Coronary artery (tissue), 2 donors: ENCODE measurements at regions not wholly inside any gene's neighbourhood (a gene's known extent, or its start where the extent isn't known, plus 50 kb on each side); places are given as distances from the start of the nearest gene placed in this dataset.

Source experiments
- DNase-seq: peaks from one replicate; pipeline ENCODE4 v3.0.0-alpha.2; 2017; ENCODE audit warnings: low spot score
- H3K27ac ChIP-seq, 2 donors: fragments of 200-600 bp; sonication (generic); one replicate each; pipeline ENCODE4 v1.5.1; 2016 to 2019
- H3K4me3 ChIP-seq: fragments of 200-600 bp; sonication (generic); 2 replicates; pipeline ENCODE4 v1.5.1; 2016; ENCODE audit warnings: mild to moderate bottlenecking, moderate library complexity
- TF ChIP-seq, protein P1 (sequence below): fragments of 200-600 bp; sonication (generic); IDR thresholded peaks from one replicate; pipeline ENCODE4 v1.5.1; 2019; ENCODE audit warnings: antibody characterized with exemption

DNA sequence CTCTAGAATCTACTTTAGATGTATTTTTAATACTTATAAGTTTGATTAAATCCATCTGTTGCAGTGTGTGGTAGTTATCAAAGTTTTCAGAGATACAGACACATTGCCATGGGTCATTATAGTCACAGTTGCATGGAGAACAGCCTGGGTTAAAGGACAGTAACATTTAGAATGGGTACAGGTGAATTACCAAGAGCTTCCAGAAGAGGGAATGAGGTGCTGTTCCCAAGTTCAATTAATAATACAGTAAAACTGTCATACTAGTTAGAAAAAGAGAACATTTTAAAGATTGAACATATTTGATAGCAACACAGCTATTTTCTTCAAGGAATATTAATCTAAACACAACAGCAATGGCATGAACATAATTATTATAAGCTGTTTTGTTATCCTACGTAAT, 322.6 kb upstream of the SLC10A2 start:
- Histone ChIP-seq H3K27ac (no peak overlapping the region), H3K4me3 (no peak overlapping the region)
- TF ChIP-seq, protein P1, sequence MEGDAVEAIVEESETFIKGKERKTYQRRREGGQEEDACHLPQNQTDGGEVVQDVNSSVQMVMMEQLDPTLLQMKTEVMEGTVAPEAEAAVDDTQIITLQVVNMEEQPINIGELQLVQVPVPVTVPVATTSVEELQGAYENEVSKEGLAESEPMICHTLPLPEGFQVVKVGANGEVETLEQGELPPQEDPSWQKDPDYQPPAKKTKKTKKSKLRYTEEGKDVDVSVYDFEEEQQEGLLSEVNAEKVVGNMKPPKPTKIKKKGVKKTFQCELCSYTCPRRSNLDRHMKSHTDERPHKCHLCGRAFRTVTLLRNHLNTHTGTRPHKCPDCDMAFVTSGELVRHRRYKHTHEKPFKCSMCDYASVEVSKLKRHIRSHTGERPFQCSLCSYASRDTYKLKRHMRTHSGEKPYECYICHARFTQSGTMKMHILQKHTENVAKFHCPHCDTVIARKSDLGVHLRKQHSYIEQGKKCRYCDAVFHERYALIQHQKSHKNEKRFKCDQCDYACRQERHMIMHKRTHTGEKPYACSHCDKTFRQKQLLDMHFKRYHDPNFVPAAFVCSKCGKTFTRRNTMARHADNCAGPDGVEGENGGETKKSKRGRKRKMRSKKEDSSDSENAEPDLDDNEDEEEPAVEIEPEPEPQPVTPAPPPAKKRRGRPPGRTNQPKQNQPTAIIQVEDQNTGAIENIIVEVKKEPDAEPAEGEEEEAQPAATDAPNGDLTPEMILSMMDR: no peak
- no peak for DNase-seq

DNA sequence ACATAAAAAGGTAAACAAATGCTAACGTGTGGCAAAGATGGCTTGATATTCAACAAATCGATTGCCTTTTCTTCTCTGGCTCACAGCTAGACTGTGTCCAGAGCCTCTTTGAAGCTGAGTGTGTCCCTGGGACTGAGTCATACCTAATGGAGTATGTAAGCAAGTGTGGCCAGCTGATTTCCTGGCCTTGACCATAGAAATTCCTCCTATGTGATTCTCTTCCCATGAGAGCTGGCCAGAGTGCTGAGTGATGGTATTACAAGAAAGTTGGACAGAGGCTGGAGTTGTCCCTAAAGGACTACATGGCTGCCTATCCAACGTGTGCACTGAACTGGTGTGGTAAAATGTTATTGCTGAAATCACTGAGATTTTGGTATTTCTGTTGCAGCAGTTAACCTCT, 320.1 kb upstream of the SLC10A2 start:
- DNase-seq: no peak
- Histone ChIP-seq H3K4me3 (no peak overlapping the region), H3K27ac (no peak overlapping the region)
- TF ChIP-seq, protein P1: no peak

DNA sequence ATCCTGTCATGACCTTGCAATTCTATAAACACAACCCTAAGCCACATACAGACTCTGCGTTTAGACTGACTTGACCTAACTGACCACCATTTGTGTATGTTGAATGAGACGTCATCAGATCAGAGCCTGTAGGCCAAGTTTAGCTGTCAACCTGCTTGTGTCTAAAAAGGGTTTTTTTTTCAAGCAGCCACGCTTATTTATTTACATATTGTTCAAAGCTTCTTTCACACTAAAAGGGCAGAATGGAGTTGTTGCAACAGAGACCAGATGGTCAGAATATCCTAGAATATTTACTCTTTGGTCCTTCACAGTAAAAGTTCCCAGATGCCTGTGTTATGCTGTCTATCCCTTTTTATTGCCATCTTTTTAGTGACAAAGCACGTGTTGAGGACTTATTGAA, 307.7 kb upstream of the SLC10A2 start:
- no peak overlapping the region for H3K27ac ChIP-seq
- H3K4me3 ChIP-seq: no peak overlapping the region
- TF ChIP-seq, protein P1: no peak

DNA sequence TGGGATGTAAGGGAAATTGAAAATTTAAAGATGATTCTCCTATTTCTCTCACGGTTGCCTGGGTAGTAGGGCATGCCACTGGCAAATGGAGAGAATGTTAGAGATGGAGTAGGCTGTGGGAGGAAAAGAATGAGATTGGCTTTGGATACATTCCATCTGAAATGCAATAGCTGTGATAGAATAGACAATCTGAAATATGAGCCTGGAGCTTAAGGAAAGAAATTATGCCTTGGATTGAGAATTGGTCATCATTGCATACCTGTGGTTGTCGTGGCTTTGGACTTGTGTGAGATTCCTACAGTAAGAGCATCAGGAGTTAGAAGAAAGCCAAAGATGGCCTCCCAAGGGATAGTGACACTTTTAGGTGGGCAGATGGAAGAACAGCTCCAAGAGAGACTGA, 305.1 kb upstream of the SLC10A2 start:
- TF ChIP-seq, protein P1: no peak
- Histone ChIP-seq H3K27ac (no peak overlapping the region), H3K4me3 (no peak overlapping the region)
- DNase-seq: no peak

More for the DNA sequence above, 307.7 kb upstream of the SLC10A2 start:
- no peak for DNase-seq

DNA sequence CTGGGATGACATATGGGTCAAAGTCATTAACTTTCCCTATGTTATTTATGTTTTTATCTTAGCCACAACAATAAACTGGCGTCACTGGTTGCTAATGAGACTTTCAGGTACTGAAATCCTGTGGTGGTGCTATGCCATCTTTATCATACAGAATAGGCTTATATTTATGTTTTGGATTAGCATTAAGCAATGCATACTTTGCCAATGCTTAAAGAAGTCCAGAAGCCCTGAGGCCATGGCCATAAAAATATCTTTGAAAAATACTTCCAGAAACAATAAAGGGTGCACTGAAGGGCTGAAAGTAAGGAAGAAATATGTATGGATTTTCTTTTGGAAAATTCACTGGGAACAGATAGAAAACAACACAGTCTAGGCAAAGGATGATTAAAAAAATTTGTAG, 304.6 kb upstream of the SLC10A2 start:
- DNase-seq: no peak
- TF ChIP-seq, protein P1: no peak

DNA sequence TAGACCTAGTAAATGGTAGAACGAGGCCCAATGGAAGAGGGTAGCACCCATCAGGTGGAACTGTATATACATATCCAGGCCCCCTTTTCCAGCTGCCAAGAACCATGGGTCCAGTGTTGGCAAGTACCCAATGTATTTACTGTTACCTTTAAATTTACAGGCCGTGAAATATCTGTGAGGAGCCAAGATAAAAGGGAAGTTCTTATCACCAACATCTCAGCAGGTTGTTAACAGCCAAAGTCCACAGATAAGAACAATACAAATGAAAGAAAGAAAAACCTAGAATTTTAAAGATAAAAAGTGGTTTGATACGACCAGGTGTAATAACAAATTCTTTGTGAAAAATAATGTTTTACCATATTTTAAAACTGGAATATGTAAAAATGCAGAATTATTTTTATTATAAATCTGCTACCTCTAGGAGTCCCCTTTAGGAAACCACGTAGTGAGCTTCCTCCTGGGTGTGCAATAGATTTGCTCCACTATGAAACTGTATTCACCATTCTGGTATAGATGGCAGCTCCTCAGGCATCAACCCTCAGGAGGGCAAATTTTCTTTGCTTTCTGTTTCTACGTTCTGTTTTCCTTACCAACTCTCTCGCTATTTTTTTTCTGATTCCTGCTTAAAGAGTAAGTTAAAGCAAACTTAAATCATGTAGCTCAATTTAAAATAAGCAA, 292.2 kb upstream of the SLC10A2 start:
- H3K4me3 ChIP-seq: no peak overlapping the region
- no peak overlapping the region for H3K27ac ChIP-seq
- TF ChIP-seq, protein P1: no peak
- no peak for DNase-seq

More for the DNA sequence above, 304.6 kb upstream of the SLC10A2 start:
- no peak overlapping the region for H3K27ac ChIP-seq
- no peak overlapping the region for H3K4me3 ChIP-seq

DNA sequence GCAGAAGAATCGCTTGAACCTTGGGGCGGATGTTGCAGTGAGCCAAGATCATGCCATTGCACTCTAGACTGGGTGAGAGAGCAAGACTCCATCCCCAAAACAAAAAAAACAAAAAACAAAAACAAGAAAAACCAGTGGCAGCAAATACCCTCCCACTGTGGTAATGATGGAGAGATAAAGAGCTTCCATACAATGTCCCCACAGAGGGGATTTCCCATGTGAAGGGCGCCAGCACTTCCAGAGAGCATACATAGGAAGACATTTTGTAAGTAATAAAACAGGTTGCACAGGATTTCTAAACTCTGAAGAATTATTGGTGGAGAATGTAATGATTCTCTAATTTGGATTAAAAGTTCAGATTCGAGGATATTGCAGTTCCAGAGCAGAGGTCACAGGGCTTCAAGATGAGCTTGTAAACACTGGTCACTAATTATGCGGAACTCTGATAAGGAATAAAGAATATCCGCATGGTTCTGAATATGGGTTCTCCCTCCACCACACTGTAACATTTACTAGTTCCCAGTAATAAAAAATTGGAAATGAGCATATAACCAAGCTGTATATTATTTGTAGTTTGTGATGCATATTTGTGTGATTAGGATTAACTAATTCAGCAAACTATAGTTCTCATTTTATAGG, 290.1 kb upstream of the SLC10A2 start:
- TF ChIP-seq, protein P1: no peak
- DNase-seq: no peak
- Histone ChIP-seq H3K27ac (no peak overlapping the region), H3K4me3 (no peak overlapping the region)
